NCI-H2029 treated with DMSO at 0.1 percent for 48 hours (cell line): ENCODE measurements at regions not wholly inside any gene's neighbourhood (a gene's known extent, or its start where the extent isn't known, plus 50 kb on each side); places are given as distances from the start of the nearest gene placed in this dataset.

Source experiments
- DNase-seq: peaks from one replicate; lab custom pipeline; 2025; lab: John Stamatoyannopoulos, UW

GRCh38 chr2:123935405-123935804, 89.7 kb upstream of the CNTNAP5 start:
- DNase-seq, result no peak

GRCh38 chr2:123953846-123954245, 71.2 kb upstream of the CNTNAP5 start:
- DNase-seq, result peak; percentile 41

- DNase-seq, result no peak
These were observed 67.1 kb upstream of the CNTNAP5 start for GRCh38 chr2:123958011-123958410.

DNA sequence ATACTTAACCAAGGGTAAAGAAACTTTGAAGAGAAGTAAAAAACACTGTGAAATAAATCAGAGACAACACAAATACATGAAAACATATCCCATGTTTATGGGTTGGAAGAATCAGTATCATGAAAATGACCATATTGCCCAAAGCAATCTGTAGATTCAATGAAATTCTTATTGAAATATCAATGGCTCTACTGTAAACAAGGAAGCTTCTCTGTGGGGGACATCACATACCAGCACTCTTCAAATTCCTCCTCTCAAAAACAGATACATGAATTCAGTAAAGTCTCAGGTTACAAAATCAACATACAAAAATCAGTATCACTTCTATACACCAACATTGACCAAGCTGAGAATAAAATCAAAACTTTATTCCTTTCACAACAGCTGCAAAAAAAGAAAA, 63.5 kb upstream of the CNTNAP5 start:
- no peak for DNase-seq

GRCh38 chr2:123971564-123972318, 53.3 kb upstream of the CNTNAP5 start:
- DNase-seq, result no peak
